ENCODE measurements at regions not wholly inside any gene's neighbourhood (a gene's known extent, or its start where the extent isn't known, plus 50 kb on each side); places are given as distances from the start of the nearest gene placed in this dataset.

- DNase-seq (ENCODE audit: extremely low spot score), result no peak
- ChIA-PET POLR2A (no interaction called here), CTCF (no interaction called here)
- TF ChIP-seq L3MBTL2 (conservative IDR thresholded peaks at IDR 0.05), result no peak
- TF ChIP-seq FOXK2 (IDR thresholded peaks at IDR 0.05), result no peak
- TF ChIP-seq HDGF (IDR thresholded peaks at IDR 0.05; ENCODE audit: borderline replicate concordance), result no peak
- TF ChIP-seq SUZ12 (IDR thresholded peaks at IDR 0.05), result no peak
- no peak for TF ChIP-seq FOXA1 (IDR thresholded peaks at IDR 0.05)
- TF ChIP-seq CTBP1 (IDR thresholded peaks at IDR 0.05; ENCODE audit: borderline replicate concordance), result no peak
- no peak for TF ChIP-seq PKNOX1 (IDR thresholded peaks at IDR 0.05)
- TF ChIP-seq ZNF384 (IDR thresholded peaks at IDR 0.05), result no peak
These were observed 460.7 kb downstream of the CBLN4 start for GRCh38 chr20:55544638-55545037.

GRCh38 chr20:55540486-55540885 is 464.8 kb downstream of the CBLN4 start:
- TF ChIP-seq TARDBP (IDR thresholded peaks at IDR 0.05) (no peak), SP1 (IDR thresholded peaks at IDR 0.05) (no peak), SUZ12 (IDR thresholded peaks at IDR 0.05) (no peak), BHLHE40 (IDR thresholded peaks at IDR 0.05; ENCODE audit: borderline replicate concordance) (no peak), PKNOX1 (IDR thresholded peaks at IDR 0.05) (no peak), ZNF384 (IDR thresholded peaks at IDR 0.05) (no peak), ELF4 (IDR thresholded peaks at IDR 0.05) (no peak), FOXK2 (IDR thresholded peaks at IDR 0.05) (no peak), CTBP1 (IDR thresholded peaks at IDR 0.05; ENCODE audit: borderline replicate concordance) (no peak), LEF1 (IDR thresholded peaks at IDR 0.05; ENCODE audit: borderline replicate concordance) (no peak), ARNT (IDR thresholded peaks at IDR 0.05) (no peak), FOXM1 (IDR thresholded peaks at IDR 0.05; ENCODE audit: borderline replicate concordance) (no peak), NFRKB (IDR thresholded peaks at IDR 0.05) (no peak), L3MBTL2 (conservative IDR thresholded peaks at IDR 0.05) (no peak), FOXA1 (IDR thresholded peaks at IDR 0.05) (no peak), HDGF (IDR thresholded peaks at IDR 0.05; ENCODE audit: borderline replicate concordance) (no peak)
- no peak for DNase-seq (ENCODE audit: extremely low spot score)
- POLR2A ChIA-PET, result no interaction called here
- CTCF ChIA-PET, result no interaction called here

GRCh38 chr20:55540013-55540412 is 465.3 kb downstream of the CBLN4 start:
- DNase-seq (ENCODE audit: extremely low spot score), result no peak
- ChIA-PET CTCF (no interaction called here), POLR2A (no interaction called here)
- TF ChIP-seq ELF4 (IDR thresholded peaks at IDR 0.05) (no peak), FOXM1 (IDR thresholded peaks at IDR 0.05; ENCODE audit: borderline replicate concordance) (no peak), SP1 (IDR thresholded peaks at IDR 0.05) (no peak), PKNOX1 (IDR thresholded peaks at IDR 0.05) (no peak), NFRKB (IDR thresholded peaks at IDR 0.05) (no peak), ARNT (IDR thresholded peaks at IDR 0.05) (no peak), L3MBTL2 (conservative IDR thresholded peaks at IDR 0.05) (no peak), TARDBP (IDR thresholded peaks at IDR 0.05) (no peak), HDGF (IDR thresholded peaks at IDR 0.05; ENCODE audit: borderline replicate concordance) (no peak), BHLHE40 (IDR thresholded peaks at IDR 0.05; ENCODE audit: borderline replicate concordance) (no peak), CTBP1 (IDR thresholded peaks at IDR 0.05; ENCODE audit: borderline replicate concordance) (no peak), ZNF384 (IDR thresholded peaks at IDR 0.05) (no peak), FOXK2 (IDR thresholded peaks at IDR 0.05) (no peak), FOXA1 (IDR thresholded peaks at IDR 0.05) (no peak), LEF1 (IDR thresholded peaks at IDR 0.05; ENCODE audit: borderline replicate concordance) (no peak), SUZ12 (IDR thresholded peaks at IDR 0.05) (no peak)

- DNase-seq (ENCODE audit: extremely low spot score), result no peak
- ChIA-PET CTCF (no interaction called here), POLR2A (no interaction called here)
- TF ChIP-seq ELF4 (IDR thresholded peaks at IDR 0.05), result no peak
- TF ChIP-seq PKNOX1 (IDR thresholded peaks at IDR 0.05), result no peak
- TF ChIP-seq SP1 (IDR thresholded peaks at IDR 0.05), result no peak
- TF ChIP-seq FOXM1 (IDR thresholded peaks at IDR 0.05; ENCODE audit: borderline replicate concordance), result no peak
- TF ChIP-seq BHLHE40 (IDR thresholded peaks at IDR 0.05; ENCODE audit: borderline replicate concordance), result no peak
- no peak for TF ChIP-seq LEF1 (IDR thresholded peaks at IDR 0.05; ENCODE audit: borderline replicate concordance)
- TF ChIP-seq L3MBTL2 (conservative IDR thresholded peaks at IDR 0.05), result no peak
- no peak for TF ChIP-seq FOXA1 (IDR thresholded peaks at IDR 0.05)
- no peak for TF ChIP-seq ZNF384 (IDR thresholded peaks at IDR 0.05)
- TF ChIP-seq ARNT (IDR thresholded peaks at IDR 0.05), result no peak
- no peak for TF ChIP-seq CTBP1 (IDR thresholded peaks at IDR 0.05; ENCODE audit: borderline replicate concordance)
- TF ChIP-seq SUZ12 (IDR thresholded peaks at IDR 0.05), result no peak
- no peak for TF ChIP-seq TARDBP (IDR thresholded peaks at IDR 0.05)
- TF ChIP-seq HDGF (IDR thresholded peaks at IDR 0.05; ENCODE audit: borderline replicate concordance), result no peak
- no peak for TF ChIP-seq FOXK2 (IDR thresholded peaks at IDR 0.05)
These were observed 466.9 kb downstream of the CBLN4 start for GRCh38 chr20:55538261-55538908.

- DNase-seq (ENCODE audit: extremely low spot score), result no peak
- ChIA-PET CTCF (no interaction called here), POLR2A (no interaction called here)
- TF ChIP-seq LEF1 (IDR thresholded peaks at IDR 0.05; ENCODE audit: borderline replicate concordance) (no peak), NFRKB (IDR thresholded peaks at IDR 0.05) (no peak), FOXK2 (IDR thresholded peaks at IDR 0.05) (no peak), L3MBTL2 (conservative IDR thresholded peaks at IDR 0.05) (no peak), HDGF (IDR thresholded peaks at IDR 0.05; ENCODE audit: borderline replicate concordance) (no peak), ELF4 (IDR thresholded peaks at IDR 0.05) (no peak), ZNF384 (IDR thresholded peaks at IDR 0.05) (no peak), PKNOX1 (IDR thresholded peaks at IDR 0.05) (no peak), TARDBP (IDR thresholded peaks at IDR 0.05) (no peak), SP1 (IDR thresholded peaks at IDR 0.05) (no peak), FOXA1 (IDR thresholded peaks at IDR 0.05) (no peak), BHLHE40 (IDR thresholded peaks at IDR 0.05; ENCODE audit: borderline replicate concordance) (no peak), FOXM1 (IDR thresholded peaks at IDR 0.05; ENCODE audit: borderline replicate concordance) (no peak), SUZ12 (IDR thresholded peaks at IDR 0.05) (no peak), ARNT (IDR thresholded peaks at IDR 0.05) (no peak), CTBP1 (IDR thresholded peaks at IDR 0.05; ENCODE audit: borderline replicate concordance) (no peak)
These were observed 470.0 kb downstream of the CBLN4 start for GRCh38 chr20:55535366-55535765.
